Mesothelial cell of epicardium (in vitro differentiated cells): ENCODE measurements at regions not wholly inside any gene's neighbourhood (a gene's known extent, or its start where the extent isn't known, plus 50 kb on each side); places are given as distances from the start of the nearest gene placed in this dataset. TPM values are rescaled to one million over a fixed set of nuclear protein-coding genes. Genes with fewer than 3 reads are reported as not detected.

Experiments used
- DNase-seq, 2 experiments: peaks; one replicate each; pipeline ENCODE4 v3.0.0; 2021; ENCODE audit warnings: low spot score in 2 of 2; ENCODE audit not compliant: unreplicated experiment in 2 of 2
- H3K27ac Mint-ChIP-seq: 2 replicates; pipeline ENCODE4 v1.8.0; 2021; ENCODE audit warnings: mixed read lengths
- H3K27me3 Mint-ChIP-seq: 2 replicates; pipeline ENCODE4 v1.8.0; 2021; ENCODE audit warnings: low read depth, mixed read lengths
- H3K36me3 Mint-ChIP-seq: 2 replicates; pipeline ENCODE4 v1.8.0; 2021; ENCODE audit warnings: mixed read lengths
- H3K4me1 Mint-ChIP-seq: 2 replicates; pipeline ENCODE4 v1.8.0; 2021; ENCODE audit warnings: mixed read lengths
- H3K4me3 Mint-ChIP-seq: 2 replicates; pipeline ENCODE4 v1.8.0; 2021; ENCODE audit warnings: mild to moderate bottlenecking, moderate library complexity, mixed read lengths
- H3K9me3 Mint-ChIP-seq: 2 replicates; pipeline ENCODE4 v1.8.0; 2021; ENCODE audit warnings: mixed read lengths
- CTCF ChIP-seq: fragments of 200-600 bp; sonication (generic); IDR thresholded peaks from one replicate; pipeline ENCODE4 v1.5.0; 2021; ENCODE audit warnings: antibody characterized with exemption; ENCODE audit not compliant: unreplicated experiment
- microRNA-seq: library from miRNA; unstranded; fragments of <30 nt; microRNA quantifications from one replicate; pipeline ENCODE4 v1.2.0, GENCODE V29; 2021; ENCODE audit warnings: inconsistent platforms, mixed read lengths

GRCh38 chr4:37169956-37170355 lies 74.6 kb upstream of the NWD2 start:
- Mint-ChIP-seq H3K4me3 (no peak overlapping the region), H3K27me3 (peaks cover 5% of the 10 kb centered on the region), H3K36me3 (no peaks in the 10 kb centered on the region), H3K27ac (no peak overlapping the region), H3K9me3 (no peaks in the 10 kb centered on the region), H3K4me1 (no peaks in the 10 kb centered on the region)
- no peak for TF ChIP-seq CTCF
- DNase-seq: no peak

- Mint-ChIP-seq H3K4me3 (no peak overlapping the region), H3K27me3 (peaks cover 14% of the 10 kb centered on the region), H3K36me3 (no peaks in the 10 kb centered on the region), H3K9me3 (no peaks in the 10 kb centered on the region), H3K27ac (no peak overlapping the region), H3K4me1 (no peaks in the 10 kb centered on the region)
- TF ChIP-seq CTCF: peak; percentile 18
- DNase-seq: no peak
Measured at GRCh38 chr4:37188100-37188499, 56.4 kb upstream of the NWD2 start.

Small RNAs in the stretch of these regions (microRNA-seq; reads per million reads assigned to microRNA genes)
- not detected for gene MIR1255B1
